ENCODE measurements at regions not wholly inside any gene's neighbourhood (a gene's known extent, or its start where the extent isn't known, plus 50 kb on each side); places are given as distances from the start of the nearest gene placed in this dataset.
"Not testable (repeated sequence)": the region's sequence is repeated elsewhere in the genome, so short reads cannot be mapped to it uniquely, and the experiment has no call there.

DNA sequence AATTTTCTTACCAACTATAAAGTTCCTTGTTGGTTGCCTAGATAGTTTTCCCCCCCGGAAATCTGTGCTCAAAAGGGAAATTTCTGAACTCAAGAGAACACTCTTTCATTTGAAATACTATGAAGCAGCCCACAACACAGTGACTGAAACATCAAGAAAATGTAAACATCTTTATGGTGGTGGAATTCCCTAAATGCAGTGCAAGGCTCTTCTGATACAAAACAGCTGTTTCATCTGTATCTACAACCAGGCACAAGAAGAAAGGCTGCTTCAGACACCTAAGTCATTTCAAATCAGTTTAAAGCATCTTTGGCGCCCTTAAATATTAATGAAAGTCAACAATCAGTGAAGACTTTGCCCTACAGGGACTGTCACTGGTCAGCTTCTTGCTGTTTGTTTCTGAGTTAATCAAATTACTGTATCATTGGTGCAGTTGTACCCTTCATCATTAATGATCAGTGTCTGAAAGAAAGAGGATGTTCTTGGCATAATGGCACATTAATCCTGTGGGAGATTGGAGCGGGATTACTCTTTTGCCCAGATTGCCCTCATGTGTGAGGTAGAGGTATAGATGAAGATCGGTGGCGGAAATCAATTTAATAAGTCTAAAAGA, 947.0 kb downstream of the NR2F1-AS1 start:
- H3K9me3 ChIP-seq (ENCODE audit: control extremely low read depth in 1 of 3, control insufficient read depth in 2 of 3, insufficient read depth in 1 of 3, low read length in 2 of 3) = peaks cover 0 to 3% (median 0%) of the 10 kb centered on the region in 3 donors
- no peaks in the 10 kb centered on the region for H3K79me2 ChIP-seq (ENCODE audit: control insufficient read depth, insufficient read depth, low read length)
- H3K27me3 ChIP-seq (replicated peaks in 1 of 4; ENCODE audit: control extremely low read depth in 1 of 4, control insufficient read depth in 3 of 4, insufficient read depth in 4 of 4, low read length in 3 of 4) = no peaks in the 10 kb centered on the region
- no peak for ATAC-seq (ENCODE audit: low read depth)
- POLR2A ChIA-PET = no interaction called here
- Mint-ChIP-seq H3K4me3 (no peak overlapping the region), H3K27ac (no peak overlapping the region), H3K9me3 (ENCODE audit: insufficient read depth) (no peaks in the 10 kb centered on the region), H3K27me3 (no peaks in the 10 kb centered on the region), H3K4me1 (no peaks in the 10 kb centered on the region)
- H3K4me2 ChIP-seq (replicated peaks; ENCODE audit: low read depth, low read length, poor library complexity, severe bottlenecking) = no peak overlapping the region
- intact Hi-C loops (cut with micrococcal nuclease) = no loop called here
- H3K36me3 ChIP-seq (replicated peaks in 1 of 2; ENCODE audit: control extremely low read depth in 1 of 2, control insufficient read depth in 1 of 2, extremely low read depth in 1 of 2, insufficient read depth in 2 of 2, low read length in 1 of 2) = no peaks in the 10 kb centered on the region
- TF ChIP-seq CTCF (IDR thresholded peaks at IDR 0.05) (no peak), EZH2 (IDR thresholded peaks at IDR 0.05; ENCODE audit: borderline replicate concordance, insufficient read depth, low read depth, low read length, poor library complexity, severe bottlenecking) (no peak)
- no peak for DNase-seq
- no peaks in the 10 kb centered on the region for H3K4me1 ChIP-seq (ENCODE audit: control insufficient read depth in 2 of 2, insufficient read depth in 2 of 2, low read length in 2 of 2)
- 100% methylated on average over 2 of the region's 5 CpGs for WGBS (ENCODE audit: insufficient coverage)
- no peak overlapping the region for H2AFZ ChIP-seq (ENCODE audit: insufficient read depth, low read depth, low read length, poor library complexity, severe bottlenecking)
- no peaks in the 10 kb centered on the region for H4K20me1 ChIP-seq (ENCODE audit: control insufficient read depth, insufficient read depth, low read length, poor library complexity, severe bottlenecking)
- H3K4me3 ChIP-seq (ENCODE audit: control extremely low read depth in 1 of 5, extremely low read depth in 1 of 5, insufficient read depth in 1 of 5, low read depth in 2 of 5, low read length in 4 of 5) = no peak overlapping the region
- H3K27ac ChIP-seq (ENCODE audit: low read length in 2 of 2) = no peak overlapping the region
- H3K9ac ChIP-seq (ENCODE audit: low read length) = no peak overlapping the region
- CTCF ChIA-PET = no interaction called here

- POLR2A ChIA-PET = no interaction called here
- H3K4me1 ChIP-seq (ENCODE audit: control insufficient read depth in 2 of 2, insufficient read depth in 2 of 2, low read length in 2 of 2) = no peaks in the 10 kb centered on the region
- no peak overlapping the region for H3K27ac ChIP-seq (ENCODE audit: low read length in 2 of 2)
- Mint-ChIP-seq H3K27me3 (no peaks in the 10 kb centered on the region), H3K4me3 (no peak overlapping the region), H3K27ac (no peak overlapping the region), H3K4me1 (no peaks in the 10 kb centered on the region), H3K9me3 (ENCODE audit: insufficient read depth) (no peaks in the 10 kb centered on the region)
- intact Hi-C loops (cut with micrococcal nuclease) = no loop called here
- H3K4me2 ChIP-seq (replicated peaks; ENCODE audit: low read depth, low read length, poor library complexity, severe bottlenecking) = no peak overlapping the region
- no peaks in the 10 kb centered on the region for H3K27me3 ChIP-seq (replicated peaks in 1 of 4; ENCODE audit: control extremely low read depth in 1 of 4, control insufficient read depth in 3 of 4, insufficient read depth in 4 of 4, low read length in 3 of 4)
- H3K9me3 ChIP-seq (ENCODE audit: control extremely low read depth in 1 of 3, control insufficient read depth in 2 of 3, insufficient read depth in 1 of 3, low read length in 2 of 3) = peaks cover 0 to 3% (median 0%) of the 10 kb centered on the region in 3 donors
- H3K79me2 ChIP-seq (ENCODE audit: control insufficient read depth, insufficient read depth, low read length) = no peaks in the 10 kb centered on the region
- no peak overlapping the region for H2AFZ ChIP-seq (ENCODE audit: insufficient read depth, low read depth, low read length, poor library complexity, severe bottlenecking)
- ATAC-seq (ENCODE audit: low read depth) (no peak), DNase-seq (no peak)
- H4K20me1 ChIP-seq (ENCODE audit: control insufficient read depth, insufficient read depth, low read length, poor library complexity, severe bottlenecking) = no peaks in the 10 kb centered on the region
- CTCF ChIA-PET = no interaction called here
- H3K9ac ChIP-seq (ENCODE audit: low read length) = no peak overlapping the region
- H3K4me3 ChIP-seq (ENCODE audit: control extremely low read depth in 1 of 5, extremely low read depth in 1 of 5, insufficient read depth in 1 of 5, low read depth in 2 of 5, low read length in 4 of 5) = no peak overlapping the region
- no peaks in the 10 kb centered on the region for H3K36me3 ChIP-seq (replicated peaks in 1 of 2; ENCODE audit: control extremely low read depth in 1 of 2, control insufficient read depth in 1 of 2, extremely low read depth in 1 of 2, insufficient read depth in 2 of 2, low read length in 1 of 2)
- TF ChIP-seq EZH2 (IDR thresholded peaks at IDR 0.05; ENCODE audit: borderline replicate concordance, insufficient read depth, low read depth, low read length, poor library complexity, severe bottlenecking) (no peak), CTCF (IDR thresholded peaks at IDR 0.05) (no peak)
Measured at GRCh38 chr5:92633176-92633575, 947.8 kb downstream of the NR2F1-AS1 start.

DNA sequence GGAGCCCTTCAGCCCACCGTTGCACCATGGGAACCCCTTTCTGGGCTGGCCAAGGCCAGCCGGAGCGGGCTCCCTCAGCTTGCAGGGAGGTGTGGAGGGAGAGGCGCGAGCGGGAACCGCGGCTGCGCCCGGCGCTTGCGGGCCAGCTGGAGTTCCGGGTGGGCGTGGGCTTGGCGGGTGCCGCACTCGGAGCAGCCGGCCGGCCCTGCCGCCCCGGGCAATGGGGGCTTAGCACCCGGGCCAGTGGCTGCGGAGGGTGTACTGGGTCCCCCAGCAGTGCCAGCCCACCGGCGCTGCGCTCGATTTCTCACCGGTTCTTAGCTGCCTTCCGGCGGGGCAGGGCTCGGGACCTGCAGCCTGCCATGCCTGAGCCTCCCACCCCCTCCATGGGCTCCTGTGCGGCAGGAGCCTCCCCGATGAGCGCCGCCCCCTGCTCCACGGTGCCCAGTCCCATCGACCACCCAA, 949.8 kb downstream of the NR2F1-AS1 start:
- ATAC-seq (ENCODE audit: low read depth); H3K4me3 Mint-ChIP-seq; H3K4me3 ChIP-seq (ENCODE audit: control extremely low read depth in 1 of 5, extremely low read depth in 1 of 5, insufficient read depth in 1 of 5, low read depth in 2 of 5, low read length in 4 of 5); H3K9me3 ChIP-seq (ENCODE audit: control extremely low read depth in 1 of 3, control insufficient read depth in 2 of 3, insufficient read depth in 1 of 3, low read length in 2 of 3); H3K9me3 Mint-ChIP-seq (ENCODE audit: insufficient read depth); H3K27ac Mint-ChIP-seq; H3K4me2 ChIP-seq (replicated peaks; ENCODE audit: low read depth, low read length, poor library complexity, severe bottlenecking); H3K9ac ChIP-seq (ENCODE audit: low read length); H3K36me3 ChIP-seq (replicated peaks in 1 of 2; ENCODE audit: control extremely low read depth in 1 of 2, control insufficient read depth in 1 of 2, extremely low read depth in 1 of 2, insufficient read depth in 2 of 2, low read length in 1 of 2); H3K79me2 ChIP-seq (ENCODE audit: control insufficient read depth, insufficient read depth, low read length); H3K27me3 ChIP-seq (replicated peaks in 1 of 4; ENCODE audit: control extremely low read depth in 1 of 4, control insufficient read depth in 3 of 4, insufficient read depth in 4 of 4, low read length in 3 of 4); H3K27ac ChIP-seq (ENCODE audit: low read length in 2 of 2); H3K4me1 Mint-ChIP-seq; H3K4me1 ChIP-seq (ENCODE audit: control insufficient read depth in 2 of 2, insufficient read depth in 2 of 2, low read length in 2 of 2); H3K27me3 Mint-ChIP-seq; intact Hi-C loops (cut with micrococcal nuclease); H4K20me1 ChIP-seq (ENCODE audit: control insufficient read depth, insufficient read depth, low read length, poor library complexity, severe bottlenecking); H2AFZ ChIP-seq (ENCODE audit: insufficient read depth, low read depth, low read length, poor library complexity, severe bottlenecking); POLR2A ChIA-PET; CTCF ChIA-PET; DNase-seq: not testable (repeated sequence)
- 97% methylated on average over 35 of the region's 37 CpGs for WGBS (ENCODE audit: insufficient coverage)

Data from B cell (primary cell).